SK-N-SH (cell line): ENCODE measurements at regions not wholly inside any gene's neighbourhood (a gene's known extent, or its start where the extent isn't known, plus 50 kb on each side); places are given as distances from the start of the nearest gene placed in this dataset.

ENCODE experiments used
- CTCF ChIA-PET: fragments of 300-600, 350-600 bp; formaldehyde crosslinking; extraction: SDS; loops from one replicate; lab custom pipeline; 2021; lab: Yijun Ruan, JAX
- POLR2A ChIA-PET: fragments of 350-600 bp; sonication (Branson Sonifier 250); formaldehyde crosslinking; extraction: SDS; loops from one replicate; lab custom pipeline; 2020; ENCODE audit warnings: antibody characterized with exemption, inconsistent platforms; lab: Yijun Ruan, JAX
- DNase-seq: peaks from one replicate; pipeline ENCODE4 v3.0.0; 2012
- H2AFZ ChIP-seq: fragments of 200-600 bp; sonication (generic); 2 replicates; pipeline ENCODE4 v1.8.1; 2016; ENCODE audit warnings: antibody characterized with exemption, mild to moderate bottlenecking, low read depth
- H3F3A ChIP-seq: fragments of 200-600 bp; sonication (generic); replicated peaks from 2 replicates; pipeline ENCODE3; 2016; ENCODE audit warnings: antibody characterized with exemption, mild to moderate bottlenecking; ENCODE audit not compliant: insufficient read depth
- H3K27ac ChIP-seq, 2 experiments: fragments of 200-500 bp in 1 of 2; fragments of 200-600 bp in 1 of 2; sonication (Bioruptor generic) in 1 of 2; sonication (generic), shearing (Covaris generic) in 1 of 2; 2 replicates each; pipeline versions ENCODE4 v1.5.1 to v1.6.1; 2014 to 2016; ENCODE audit warnings: low read depth in 2 of 2, inconsistent platforms in 1 of 2, low read length in 1 of 2, mild to moderate bottlenecking in 1 of 2, mixed read lengths in 1 of 2
- H3K27me3 ChIP-seq: fragments of 200-600 bp; sonication (generic), shearing (Covaris generic); 2 replicates; pipeline ENCODE4 v1.6.1; 2016; ENCODE audit warnings: mixed run types; ENCODE audit not compliant: insufficient read depth
- H3K36me3 ChIP-seq, 2 experiments: fragments of 200-500 bp in 1 of 2; fragments of 200-600 bp in 1 of 2; sonication (Bioruptor generic) in 1 of 2; sonication (generic) in 1 of 2; replicated peaks in 1 of 2; 2 replicates each; pipeline versions ENCODE3 to v1.5.1; 2014 to 2016; ENCODE audit warnings: low read length in 1 of 2, mild to moderate bottlenecking in 1 of 2; ENCODE audit not compliant: insufficient read depth in 2 of 2, control insufficient read depth in 1 of 2
- H3K4me1 ChIP-seq, 2 experiments: fragments of 200-500 bp in 1 of 2; fragments of 200-600 bp in 1 of 2; sonication (Bioruptor generic) in 1 of 2; sonication (generic), shearing (Covaris generic) in 1 of 2; 2 replicates each; pipeline versions ENCODE4 v1.5.1 to v1.6.1; 2014 to 2016; ENCODE audit warnings: low read depth in 1 of 2, low read length in 1 of 2, mixed run types in 1 of 2; ENCODE audit not compliant: insufficient read depth in 2 of 2, control insufficient read depth in 1 of 2
- H3K4me2 ChIP-seq: fragments of 200-600 bp; sonication (generic), shearing (Covaris generic); 2 replicates; pipeline ENCODE4 v1.6.1; 2017; ENCODE audit warnings: mixed run types
- H3K4me3 ChIP-seq, 2 experiments: fragments of 200-500 bp in 1 of 2; fragments of 200-600 bp in 1 of 2; sonication (Bioruptor generic) in 1 of 2; sonication (generic), shearing (Covaris generic) in 1 of 2; 2 replicates each; pipeline versions ENCODE4 v1.5.1 to v1.8.1; 2014 to 2016; ENCODE audit warnings: low read depth in 2 of 2, inconsistent platforms in 1 of 2, low read length in 1 of 2, mild to moderate bottlenecking in 1 of 2, mixed read lengths in 1 of 2, moderate library complexity in 1 of 2
- H3K79me2 ChIP-seq: fragments of 200-600 bp; sonication (generic); 2 replicates; pipeline ENCODE4 v1.8.1; 2017; ENCODE audit warnings: mild to moderate bottlenecking; ENCODE audit not compliant: insufficient read depth
- H3K9ac ChIP-seq: fragments of 200-600 bp; sonication (generic); 2 replicates; pipeline ENCODE4 v1.6.1; 2017; ENCODE audit warnings: mixed run types
- H3K9me2 ChIP-seq: fragments of 200-600 bp; sonication (generic); 2 replicates; pipeline ENCODE4 v1.6.1; 2017; ENCODE audit warnings: mixed run types
- H3K9me3 ChIP-seq: fragments of 200-600 bp; sonication (generic); 2 replicates; pipeline ENCODE4 v1.6.1; 2017; ENCODE audit warnings: mixed run types, mild to moderate bottlenecking, moderate library complexity
- H4K20me1 ChIP-seq: fragments of 200-600 bp; sonication (generic); 2 replicates; pipeline ENCODE4 v1.6.1; 2017; ENCODE audit warnings: mild to moderate bottlenecking, mixed run types; ENCODE audit not compliant: insufficient read depth
- CTCF ChIP-seq: fragments of 200-600 bp; sonication (generic); IDR thresholded peaks from 2 replicates; pipeline ENCODE4 v1.6.1; 2017; ENCODE audit warnings: antibody characterized with exemption, mild to moderate bottlenecking, moderate library complexity
- ELF1 ChIP-seq: IDR thresholded peaks from 2 replicates; pipeline ENCODE4 v1.4.0; 2012
- EP300 ChIP-seq, 2 experiments: IDR thresholded peaks; 2 replicates each; pipeline versions ENCODE4 v1.4.0 to v1.6.1; 2012; ENCODE audit warnings: borderline replicate concordance in 1 of 2, low read depth in 1 of 2, low read length in 1 of 2
- FOSL2 ChIP-seq: IDR thresholded peaks from 2 replicates; pipeline ENCODE4 v1.4.0; 2012; ENCODE audit warnings: low read depth, mild to moderate bottlenecking, moderate library complexity, borderline replicate concordance
- FOXM1 ChIP-seq: IDR thresholded peaks from 2 replicates; pipeline ENCODE4 v1.4.0; 2012; ENCODE audit warnings: low read depth, mild to moderate bottlenecking
- GATA2 ChIP-seq: sonication (generic); formaldehyde crosslinking; IDR thresholded peaks from 2 replicates; pipeline ENCODE4 v1.5.0; 2020; ENCODE audit warnings: mild to moderate bottlenecking, missing genetic modification reagents
- JUND ChIP-seq: IDR thresholded peaks from 2 replicates; pipeline ENCODE4 v1.4.0; 2012
- MAX ChIP-seq: IDR thresholded peaks from 2 replicates; pipeline ENCODE4 v1.4.0; 2012; ENCODE audit warnings: low read depth
- MEF2A ChIP-seq: IDR thresholded peaks from 2 replicates; pipeline ENCODE4 v1.4.0; 2012; ENCODE audit warnings: low read depth, borderline replicate concordance
- MXI1 ChIP-seq: IDR thresholded peaks from 2 replicates; pipeline ENCODE4 v1.6.1; 2012; ENCODE audit warnings: mild to moderate bottlenecking, low read depth, low read length, improper control_type of control experiment
- NFIC ChIP-seq: IDR thresholded peaks from 2 replicates; pipeline ENCODE4 v1.4.0; 2012; ENCODE audit warnings: borderline replicate concordance
- POLR2AphosphoS5 ChIP-seq: IDR thresholded peaks from 2 replicates; pipeline ENCODE4 v1.6.1; 2012; ENCODE audit warnings: low read depth, low read length
- RCOR1 ChIP-seq: fragments of 150-350 bp; IDR thresholded peaks from 2 replicates; pipeline ENCODE4 v1.6.1; 2017; ENCODE audit warnings: antibody characterized with exemption, low read length
- RFX5 ChIP-seq: IDR thresholded peaks from 2 replicates; pipeline ENCODE4 v1.6.1; 2012; ENCODE audit warnings: mild to moderate bottlenecking, improper control_type of control experiment, low read length
- TAF1 ChIP-seq: IDR thresholded peaks from 2 replicates; pipeline ENCODE4 v1.6.1; 2012; ENCODE audit warnings: low read depth, mild to moderate bottlenecking, low read length, moderate library complexity, borderline replicate concordance
- USF2 ChIP-seq: fragments of 150-350 bp; IDR thresholded peaks from 2 replicates; pipeline ENCODE4 v1.6.1; 2017; ENCODE audit warnings: antibody characterized with exemption, low read length, low read depth, borderline replicate concordance
- YY1 ChIP-seq: IDR thresholded peaks from 2 replicates; pipeline ENCODE4 v1.4.0; 2012; ENCODE audit warnings: low read depth, mild to moderate bottlenecking
- WGBS: methylation state at CpG from one replicate; pipeline ENCODE4 v1.1.6; 2017; ENCODE audit warnings: low lambda C conversion rate; 5-methylcytosine and 5-hydroxymethylcytosine counted together
- TF ChIP-seq, protein P1 (sequence below): IDR thresholded peaks from 2 replicates; pipeline ENCODE4 v1.4.0; 2012; ENCODE audit warnings: low read depth, borderline replicate concordance
- TF ChIP-seq, protein P2 (sequence below): fragments of 150-350 bp; IDR thresholded peaks from 2 replicates; pipeline ENCODE4 v1.6.1; 2016; ENCODE audit warnings: mild to moderate bottlenecking, low read depth, low read length

DNA sequence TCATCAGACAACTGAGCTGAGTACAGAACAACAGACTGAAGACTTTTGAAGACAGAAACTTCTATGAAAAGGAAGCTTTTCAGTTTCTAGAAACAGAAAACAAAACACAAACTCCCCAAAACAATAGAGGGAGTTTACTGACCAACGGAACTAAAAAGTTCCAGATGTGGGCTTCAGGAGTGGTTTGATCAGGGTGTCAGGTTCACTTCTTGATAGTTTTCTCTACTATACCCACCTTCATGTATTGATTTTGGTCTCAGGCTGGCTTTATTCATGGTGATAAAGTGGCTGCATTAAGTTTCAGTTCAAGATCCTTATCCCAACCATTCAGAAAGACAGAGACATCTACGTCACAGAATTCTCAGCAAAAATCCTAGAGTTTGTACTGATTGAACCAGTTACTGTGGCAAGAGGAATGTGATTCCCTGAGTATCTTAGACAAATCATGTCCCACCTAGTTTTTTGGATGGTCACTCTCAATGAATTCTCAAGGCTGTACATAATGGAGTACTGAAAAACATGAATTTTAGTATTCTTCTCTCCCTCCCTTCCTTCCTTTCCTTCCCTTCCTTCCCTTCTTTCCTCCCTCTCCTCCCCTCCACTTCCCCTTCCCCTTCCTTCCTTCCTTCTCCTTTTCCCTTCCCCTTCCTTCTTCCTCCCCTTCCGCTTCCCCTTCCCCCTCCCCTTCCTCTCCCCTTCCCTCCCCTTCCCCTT is 680.5 kb downstream of the PTPRU start:
- DNase-seq, result no peak
- TF ChIP-seq EP300 (IDR thresholded peaks at IDR 0.05; ENCODE audit: borderline replicate concordance in 1 of 2, low read depth in 1 of 2, low read length in 1 of 2), result no peak
- no peak for TF ChIP-seq RFX5
- TF ChIP-seq NFIC, result no peak
- no peak for TF ChIP-seq TAF1
- TF ChIP-seq MAX, result no peak
- no peak for TF ChIP-seq JUND
- no peak for TF ChIP-seq MEF2A
- TF ChIP-seq YY1, result no peak
- no peak for TF ChIP-seq CTCF
- no peak for TF ChIP-seq GATA2
- no peak for TF ChIP-seq POLR2AphosphoS5
- TF ChIP-seq MXI1, result no peak
- TF ChIP-seq ELF1, result no peak
- TF ChIP-seq FOXM1, result no peak
- no peak for TF ChIP-seq USF2
- no peak for TF ChIP-seq FOSL2
- no peak for TF ChIP-seq RCOR1
- TF ChIP-seq, protein P1, sequence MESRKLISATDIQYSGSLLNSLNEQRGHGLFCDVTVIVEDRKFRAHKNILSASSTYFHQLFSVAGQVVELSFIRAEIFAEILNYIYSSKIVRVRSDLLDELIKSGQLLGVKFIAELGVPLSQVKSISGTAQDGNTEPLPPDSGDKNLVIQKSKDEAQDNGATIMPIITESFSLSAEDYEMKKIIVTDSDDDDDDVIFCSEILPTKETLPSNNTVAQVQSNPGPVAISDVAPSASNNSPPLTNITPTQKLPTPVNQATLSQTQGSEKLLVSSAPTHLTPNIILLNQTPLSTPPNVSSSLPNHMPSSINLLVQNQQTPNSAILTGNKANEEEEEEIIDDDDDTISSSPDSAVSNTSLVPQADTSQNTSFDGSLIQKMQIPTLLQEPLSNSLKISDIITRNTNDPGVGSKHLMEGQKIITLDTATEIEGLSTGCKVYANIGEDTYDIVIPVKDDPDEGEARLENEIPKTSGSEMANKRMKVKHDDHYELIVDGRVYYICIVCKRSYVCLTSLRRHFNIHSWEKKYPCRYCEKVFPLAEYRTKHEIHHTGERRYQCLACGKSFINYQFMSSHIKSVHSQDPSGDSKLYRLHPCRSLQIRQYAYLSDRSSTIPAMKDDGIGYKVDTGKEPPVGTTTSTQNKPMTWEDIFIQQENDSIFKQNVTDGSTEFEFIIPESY, result no peak
- TF ChIP-seq, protein P2, sequence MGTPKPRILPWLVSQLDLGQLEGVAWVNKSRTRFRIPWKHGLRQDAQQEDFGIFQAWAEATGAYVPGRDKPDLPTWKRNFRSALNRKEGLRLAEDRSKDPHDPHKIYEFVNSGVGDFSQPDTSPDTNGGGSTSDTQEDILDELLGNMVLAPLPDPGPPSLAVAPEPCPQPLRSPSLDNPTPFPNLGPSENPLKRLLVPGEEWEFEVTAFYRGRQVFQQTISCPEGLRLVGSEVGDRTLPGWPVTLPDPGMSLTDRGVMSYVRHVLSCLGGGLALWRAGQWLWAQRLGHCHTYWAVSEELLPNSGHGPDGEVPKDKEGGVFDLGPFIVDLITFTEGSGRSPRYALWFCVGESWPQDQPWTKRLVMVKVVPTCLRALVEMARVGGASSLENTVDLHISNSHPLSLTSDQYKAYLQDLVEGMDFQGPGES, result no peak
- Histone ChIP-seq H3K27me3 (no peaks in the 10 kb centered on the region), H3K79me2 (no peaks in the 10 kb centered on the region), H3K4me1 (no peaks in the 10 kb centered on the region; a peak in 1 of 4 replicates), H3K9me2 (no peaks in the 10 kb centered on the region), H3K27ac (no peak overlapping the region), H2AFZ (no peak overlapping the region), H3K9ac (no peak overlapping the region), H3K4me3 (no peak overlapping the region), H3K36me3 (no peaks in the 10 kb centered on the region), H3K9me3 (no peaks in the 10 kb centered on the region), H3F3A (no peaks in the 10 kb centered on the region), H4K20me1 (no peaks in the 10 kb centered on the region), H3K4me2 (no peak overlapping the region)
- ChIA-PET CTCF (no interaction called here), POLR2A (no interaction called here)
- 51% methylated on average over 3 of the region's 3 CpGs for WGBS
